ENCODE measurements at regions not wholly inside any gene's neighbourhood (a gene's known extent, or its start where the extent isn't known, plus 50 kb on each side); places are given as distances from the start of the nearest gene placed in this dataset.

DNA sequence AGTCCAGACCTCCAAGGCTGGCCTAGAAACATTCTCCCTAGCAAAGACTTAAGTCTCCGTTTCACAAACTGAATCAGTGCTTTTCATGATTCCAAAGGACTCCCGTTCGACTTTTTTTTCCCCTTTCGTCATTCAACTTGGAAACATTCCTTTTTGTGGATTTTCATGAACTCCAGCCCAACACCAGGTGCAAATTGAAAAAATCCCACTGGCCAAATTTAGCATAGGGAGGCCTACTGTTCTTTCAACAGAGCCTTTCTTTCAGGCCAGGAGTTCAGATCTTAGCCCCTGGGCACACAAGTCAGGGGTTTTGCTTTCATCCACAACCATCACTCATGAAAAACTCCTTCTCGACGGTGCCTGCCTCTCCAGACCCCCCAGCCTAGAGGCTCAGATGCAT lies 285.3 kb downstream of the PIK3R1 start:
- no peak for TF ChIP-seq CTCF (conservative IDR thresholded peaks at IDR 0.05; ENCODE audit: low read depth in 2 of 2)
- TF ChIP-seq CREB1 (CRISPR knock-in tag; IDR thresholded peaks at IDR 0.05; ENCODE audit: low read depth) = no peak
- no peak for TF ChIP-seq EZH2phosphoT487 (IDR thresholded peaks at IDR 0.05; ENCODE audit: unreplicated experiment)
- TF ChIP-seq EZH2 (IDR thresholded peaks at IDR 0.05; ENCODE audit: low read depth, unreplicated experiment) = no peak
- TF ChIP-seq POLR2AphosphoS5 (IDR thresholded peaks at IDR 0.05; ENCODE audit: low read depth) = no peak

Data from GM23338 (cell line).